ENCODE measurements at regions not wholly inside any gene's neighbourhood (a gene's known extent, or its start where the extent isn't known, plus 50 kb on each side); places are given as distances from the start of the nearest gene placed in this dataset.

- Histone ChIP-seq H3K4me1 (ENCODE audit: control insufficient read depth, extremely low read depth, insufficient read depth, low read length) (no peaks in the 10 kb centered on the region), H3K36me3 (ENCODE audit: control insufficient read depth in 2 of 2, extremely low read depth in 1 of 2, insufficient read depth in 2 of 2, low read length in 2 of 2) (no peaks in the 10 kb centered on the region), H3K9me3 (ENCODE audit: control insufficient read depth, low read depth, low read length) (no peaks in the 10 kb centered on the region), H2AFZ (ENCODE audit: control insufficient read depth, low read length) (no peak overlapping the region), H3K27ac (ENCODE audit: control insufficient read depth, insufficient read depth, low read length) (no peak overlapping the region), H3K79me2 (ENCODE audit: control insufficient read depth, insufficient read depth, low read length) (no peaks in the 10 kb centered on the region), H4K20me1 (ENCODE audit: control insufficient read depth, extremely low read depth, insufficient read depth, low read length) (no peaks in the 10 kb centered on the region), H3K9ac (ENCODE audit: control insufficient read depth, extremely low read depth, insufficient read depth, low read length) (no peak overlapping the region), H3K27me3 (ENCODE audit: control insufficient read depth, extremely low read depth, insufficient read depth, low read length) (peaks cover 5% of the 10 kb centered on the region), H3K9me1 (ENCODE audit: control insufficient read depth, extremely low read depth, insufficient read depth, low read length) (no peaks in the 10 kb centered on the region), H3K4me2 (ENCODE audit: control insufficient read depth, extremely low read depth, insufficient read depth, low read depth, low read length) (no peak overlapping the region), H3K4me3 (ENCODE audit: control insufficient read depth in 2 of 3, extremely low read depth in 1 of 3, insufficient read depth in 2 of 3, low read depth in 1 of 3, low read length in 3 of 3) (no peak overlapping the region)
- TF ChIP-seq CTCF (optimal IDR thresholded peaks at IDR 0.05 in 1 of 3, IDR thresholded peaks at IDR 0.05 in 1 of 3, conservative IDR thresholded peaks at IDR 0.05 in 1 of 3; ENCODE audit: extremely low read depth in 1 of 3, insufficient read depth in 2 of 3, low read length in 3 of 3): no peak
- no peak for TF ChIP-seq EZH2 (IDR thresholded peaks at IDR 0.05; ENCODE audit: low read length)
- FAIRE-seq (no peak), DNase-seq (ENCODE audit: low read depth, low spot score) (no peak)
- dilution Hi-C loops (cut with MboI; ENCODE audit: extremely low pct_ligation_motif_present, low sequenced_read_pairs): no loop called here
Measured at GRCh38 chr5:84602371-84602771, 217.7 kb upstream of the EDIL3 start.

GRCh38 chr5:84599964-84600363 lies 215.3 kb upstream of the EDIL3 start:
- TF ChIP-seq EZH2 (IDR thresholded peaks at IDR 0.05; ENCODE audit: low read length) (no peak), CTCF (optimal IDR thresholded peaks at IDR 0.05 in 1 of 3, IDR thresholded peaks at IDR 0.05 in 1 of 3, conservative IDR thresholded peaks at IDR 0.05 in 1 of 3; ENCODE audit: extremely low read depth in 1 of 3, insufficient read depth in 2 of 3, low read length in 3 of 3) (no peak)
- Histone ChIP-seq H3K36me3 (ENCODE audit: control insufficient read depth in 2 of 2, extremely low read depth in 1 of 2, insufficient read depth in 2 of 2, low read length in 2 of 2) (no peaks in the 10 kb centered on the region), H3K4me1 (ENCODE audit: control insufficient read depth, extremely low read depth, insufficient read depth, low read length) (no peaks in the 10 kb centered on the region), H3K27ac (ENCODE audit: control insufficient read depth, insufficient read depth, low read length) (no peak overlapping the region), H3K4me3 (ENCODE audit: control insufficient read depth in 2 of 3, extremely low read depth in 1 of 3, insufficient read depth in 2 of 3, low read depth in 1 of 3, low read length in 3 of 3) (no peak overlapping the region), H3K9ac (ENCODE audit: control insufficient read depth, extremely low read depth, insufficient read depth, low read length) (no peak overlapping the region), H3K27me3 (ENCODE audit: control insufficient read depth, extremely low read depth, insufficient read depth, low read length) (peaks cover 5% of the 10 kb centered on the region), H2AFZ (ENCODE audit: control insufficient read depth, low read length) (no peak overlapping the region), H3K9me1 (ENCODE audit: control insufficient read depth, extremely low read depth, insufficient read depth, low read length) (no peaks in the 10 kb centered on the region), H4K20me1 (ENCODE audit: control insufficient read depth, extremely low read depth, insufficient read depth, low read length) (no peaks in the 10 kb centered on the region), H3K79me2 (ENCODE audit: control insufficient read depth, insufficient read depth, low read length) (no peaks in the 10 kb centered on the region), H3K9me3 (ENCODE audit: control insufficient read depth, low read depth, low read length) (no peaks in the 10 kb centered on the region), H3K4me2 (ENCODE audit: control insufficient read depth, extremely low read depth, insufficient read depth, low read depth, low read length) (no peak overlapping the region)
- DNase-seq (ENCODE audit: low read depth, low spot score) (no peak), FAIRE-seq (no peak)
- dilution Hi-C loops (cut with MboI; ENCODE audit: extremely low pct_ligation_motif_present, low sequenced_read_pairs): no loop called here
